HL-60 (cell line): ENCODE measurements at regions not wholly inside any gene's neighbourhood (a gene's known extent, or its start where the extent isn't known, plus 50 kb on each side); places are given as distances from the start of the nearest gene placed in this dataset.

Experiments used
- DNase-seq, 2 experiments: peaks; one replicate each; pipeline ENCODE4 v3.0.0-alpha.2; 2010 to 2020; ENCODE audit warnings: low read depth in 1 of 2, low spot score in 1 of 2
- H3K27ac ChIP-seq: fragments of 250-450 bp; sonication (Bioruptor Pico); replicated peaks from 2 replicates; pipeline ENCODE4 v1.5.1; 2020; ENCODE audit warnings: mild to moderate bottlenecking, moderate library complexity
- H3K27me3 ChIP-seq: fragments of 250-450 bp; sonication (Bioruptor Pico); 2 replicates; pipeline ENCODE4 v1.5.1; 2021; ENCODE audit warnings: mild to moderate bottlenecking, moderate library complexity; ENCODE audit not compliant: insufficient read depth, poor library complexity, severe bottlenecking
- H3K4me3 ChIP-seq: replicated peaks from 2 replicates; pipeline ENCODE4 v1.5.1; 2011; ENCODE audit warnings: mild to moderate bottlenecking, control low read depth, low read length; ENCODE audit not compliant: insufficient read depth
- GABPA ChIP-seq: IDR thresholded peaks from 2 replicates; pipeline ENCODE4 v1.6.1; 2012; ENCODE audit warnings: low read depth
- POLR2AphosphoS5 ChIP-seq: IDR thresholded peaks from 2 replicates; pipeline ENCODE4 v1.6.1; 2012; ENCODE audit warnings: low read depth
- SPI1 ChIP-seq: IDR thresholded peaks from 2 replicates; pipeline ENCODE4 v1.6.1; 2012; ENCODE audit warnings: low read depth, mild to moderate bottlenecking, borderline replicate concordance
- TF ChIP-seq, protein P1 (sequence below): IDR thresholded peaks from one replicate; pipeline ENCODE4 v1.5.1; 2011; ENCODE audit warnings: low read length, control low read depth, inconsistent platforms; ENCODE audit not compliant: insufficient read depth
- TF ChIP-seq, protein P2 (sequence below): IDR thresholded peaks from 2 replicates; pipeline ENCODE4 v1.6.1; 2012; ENCODE audit warnings: low read depth; ENCODE audit not compliant: insufficient replicate concordance

DNA sequence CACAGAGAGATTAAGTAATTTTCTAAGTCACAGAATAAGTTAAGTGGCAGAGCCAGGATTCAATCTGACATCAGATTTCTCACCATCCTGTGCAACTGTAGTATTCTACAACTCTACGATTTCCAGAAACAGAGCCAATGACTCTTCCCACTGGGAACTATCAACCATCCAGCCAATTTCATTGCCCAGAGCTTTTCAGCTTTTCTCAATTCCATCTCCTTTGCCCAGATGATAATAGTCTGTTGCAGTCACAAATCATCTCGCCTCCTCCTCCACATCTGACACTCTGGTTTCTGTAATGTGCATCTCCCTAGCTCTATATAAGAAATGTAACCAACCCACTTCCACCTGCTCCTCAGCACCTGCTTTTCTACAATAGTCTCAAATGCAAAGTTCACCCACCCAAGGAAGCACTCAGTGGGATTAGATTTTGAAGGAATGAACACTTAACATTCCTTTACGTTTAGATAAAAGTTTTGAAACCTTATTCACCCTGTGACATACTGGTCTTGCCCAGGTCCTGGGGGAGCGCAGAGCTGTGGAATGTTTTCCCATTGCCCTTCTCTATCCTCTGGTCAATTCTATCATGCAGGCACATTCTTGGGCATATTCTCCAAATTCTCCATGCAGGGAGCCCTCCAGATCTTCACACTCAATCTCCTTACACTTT lies 167.8 kb upstream of the ASIC2 start:
- TF ChIP-seq, protein P1, sequence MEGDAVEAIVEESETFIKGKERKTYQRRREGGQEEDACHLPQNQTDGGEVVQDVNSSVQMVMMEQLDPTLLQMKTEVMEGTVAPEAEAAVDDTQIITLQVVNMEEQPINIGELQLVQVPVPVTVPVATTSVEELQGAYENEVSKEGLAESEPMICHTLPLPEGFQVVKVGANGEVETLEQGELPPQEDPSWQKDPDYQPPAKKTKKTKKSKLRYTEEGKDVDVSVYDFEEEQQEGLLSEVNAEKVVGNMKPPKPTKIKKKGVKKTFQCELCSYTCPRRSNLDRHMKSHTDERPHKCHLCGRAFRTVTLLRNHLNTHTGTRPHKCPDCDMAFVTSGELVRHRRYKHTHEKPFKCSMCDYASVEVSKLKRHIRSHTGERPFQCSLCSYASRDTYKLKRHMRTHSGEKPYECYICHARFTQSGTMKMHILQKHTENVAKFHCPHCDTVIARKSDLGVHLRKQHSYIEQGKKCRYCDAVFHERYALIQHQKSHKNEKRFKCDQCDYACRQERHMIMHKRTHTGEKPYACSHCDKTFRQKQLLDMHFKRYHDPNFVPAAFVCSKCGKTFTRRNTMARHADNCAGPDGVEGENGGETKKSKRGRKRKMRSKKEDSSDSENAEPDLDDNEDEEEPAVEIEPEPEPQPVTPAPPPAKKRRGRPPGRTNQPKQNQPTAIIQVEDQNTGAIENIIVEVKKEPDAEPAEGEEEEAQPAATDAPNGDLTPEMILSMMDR, result no peak
- TF ChIP-seq SPI1 (no peak), POLR2AphosphoS5 (no peak), GABPA (no peak)
- TF ChIP-seq, protein P2, sequence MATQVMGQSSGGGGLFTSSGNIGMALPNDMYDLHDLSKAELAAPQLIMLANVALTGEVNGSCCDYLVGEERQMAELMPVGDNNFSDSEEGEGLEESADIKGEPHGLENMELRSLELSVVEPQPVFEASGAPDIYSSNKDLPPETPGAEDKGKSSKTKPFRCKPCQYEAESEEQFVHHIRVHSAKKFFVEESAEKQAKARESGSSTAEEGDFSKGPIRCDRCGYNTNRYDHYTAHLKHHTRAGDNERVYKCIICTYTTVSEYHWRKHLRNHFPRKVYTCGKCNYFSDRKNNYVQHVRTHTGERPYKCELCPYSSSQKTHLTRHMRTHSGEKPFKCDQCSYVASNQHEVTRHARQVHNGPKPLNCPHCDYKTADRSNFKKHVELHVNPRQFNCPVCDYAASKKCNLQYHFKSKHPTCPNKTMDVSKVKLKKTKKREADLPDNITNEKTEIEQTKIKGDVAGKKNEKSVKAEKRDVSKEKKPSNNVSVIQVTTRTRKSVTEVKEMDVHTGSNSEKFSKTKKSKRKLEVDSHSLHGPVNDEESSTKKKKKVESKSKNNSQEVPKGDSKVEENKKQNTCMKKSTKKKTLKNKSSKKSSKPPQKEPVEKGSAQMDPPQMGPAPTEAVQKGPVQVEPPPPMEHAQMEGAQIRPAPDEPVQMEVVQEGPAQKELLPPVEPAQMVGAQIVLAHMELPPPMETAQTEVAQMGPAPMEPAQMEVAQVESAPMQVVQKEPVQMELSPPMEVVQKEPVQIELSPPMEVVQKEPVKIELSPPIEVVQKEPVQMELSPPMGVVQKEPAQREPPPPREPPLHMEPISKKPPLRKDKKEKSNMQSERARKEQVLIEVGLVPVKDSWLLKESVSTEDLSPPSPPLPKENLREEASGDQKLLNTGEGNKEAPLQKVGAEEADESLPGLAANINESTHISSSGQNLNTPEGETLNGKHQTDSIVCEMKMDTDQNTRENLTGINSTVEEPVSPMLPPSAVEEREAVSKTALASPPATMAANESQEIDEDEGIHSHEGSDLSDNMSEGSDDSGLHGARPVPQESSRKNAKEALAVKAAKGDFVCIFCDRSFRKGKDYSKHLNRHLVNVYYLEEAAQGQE, result no peak
- no peak for DNase-seq
- no peaks in the 10 kb centered on the region for H3K27me3 ChIP-seq
- H3K27ac ChIP-seq, result no peak overlapping the region
- no peak overlapping the region for H3K4me3 ChIP-seq

DNA sequence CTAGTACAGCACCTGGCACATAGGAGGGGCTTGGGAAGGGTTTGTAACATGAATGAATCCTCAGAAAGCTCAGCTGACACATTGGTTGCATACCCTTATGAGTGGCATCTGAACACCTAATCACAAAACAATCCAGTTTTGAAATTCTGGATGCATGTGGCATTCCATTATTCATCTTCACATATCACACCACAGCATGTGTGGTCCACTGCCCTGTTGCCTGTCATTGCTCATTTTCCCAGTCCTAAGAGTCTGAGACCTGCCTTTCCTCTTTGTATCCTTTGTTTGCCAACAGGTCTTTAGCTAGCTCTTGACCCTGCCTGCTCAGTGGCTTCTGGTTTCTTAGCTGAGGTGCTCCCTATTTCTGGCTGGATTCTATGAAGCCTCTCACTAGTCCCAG lies 170.8 kb upstream of the ASIC2 start:
- Histone ChIP-seq H3K4me3 (no peak overlapping the region), H3K27ac (no peak overlapping the region), H3K27me3 (no peaks in the 10 kb centered on the region)
- no peak for TF ChIP-seq POLR2AphosphoS5
- no peak for TF ChIP-seq GABPA
- TF ChIP-seq SPI1, result no peak
- TF ChIP-seq, protein P1, result no peak
- DNase-seq, result no peak

DNA sequence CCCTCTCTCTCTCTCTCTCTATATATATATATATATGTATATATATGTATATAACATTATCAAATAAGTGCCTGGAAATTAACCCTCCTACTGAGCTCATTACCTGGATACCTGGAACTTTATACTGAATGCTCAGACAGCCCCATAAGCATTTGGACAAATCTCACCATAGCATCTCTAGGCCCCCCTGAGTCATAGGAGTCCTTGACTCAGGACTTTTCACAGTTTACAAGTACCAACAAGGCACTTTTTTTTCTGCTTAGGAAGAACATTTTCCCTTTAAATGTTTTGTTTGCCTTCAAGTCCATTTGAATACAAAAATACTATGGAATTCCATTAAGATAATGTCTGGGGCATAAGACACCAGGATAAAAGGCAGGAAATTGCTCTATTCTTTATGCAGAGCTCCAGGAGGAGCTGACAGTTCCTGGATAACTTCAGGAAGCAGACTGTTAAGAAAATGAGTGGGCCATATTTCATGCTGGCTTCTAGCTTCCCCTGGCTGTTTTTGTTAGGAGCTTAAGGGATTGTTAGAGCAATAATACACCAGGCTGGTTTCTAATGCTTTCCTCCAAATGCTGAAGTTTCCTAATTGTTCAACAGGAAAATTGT lies 171.7 kb upstream of the ASIC2 start:
- DNase-seq, result no peak
- TF ChIP-seq, protein P1, result no peak
- TF ChIP-seq SPI1, result no peak
- TF ChIP-seq POLR2AphosphoS5, result no peak
- TF ChIP-seq, protein P2, result no peak
- no peak for TF ChIP-seq GABPA
- Histone ChIP-seq H3K4me3 (no peak overlapping the region), H3K27me3 (no peaks in the 10 kb centered on the region), H3K27ac (no peak overlapping the region)
